ENCODE measurements at regions not wholly inside any gene's neighbourhood (a gene's known extent, or its start where the extent isn't known, plus 50 kb on each side); places are given as distances from the start of the nearest gene placed in this dataset.

DNA sequence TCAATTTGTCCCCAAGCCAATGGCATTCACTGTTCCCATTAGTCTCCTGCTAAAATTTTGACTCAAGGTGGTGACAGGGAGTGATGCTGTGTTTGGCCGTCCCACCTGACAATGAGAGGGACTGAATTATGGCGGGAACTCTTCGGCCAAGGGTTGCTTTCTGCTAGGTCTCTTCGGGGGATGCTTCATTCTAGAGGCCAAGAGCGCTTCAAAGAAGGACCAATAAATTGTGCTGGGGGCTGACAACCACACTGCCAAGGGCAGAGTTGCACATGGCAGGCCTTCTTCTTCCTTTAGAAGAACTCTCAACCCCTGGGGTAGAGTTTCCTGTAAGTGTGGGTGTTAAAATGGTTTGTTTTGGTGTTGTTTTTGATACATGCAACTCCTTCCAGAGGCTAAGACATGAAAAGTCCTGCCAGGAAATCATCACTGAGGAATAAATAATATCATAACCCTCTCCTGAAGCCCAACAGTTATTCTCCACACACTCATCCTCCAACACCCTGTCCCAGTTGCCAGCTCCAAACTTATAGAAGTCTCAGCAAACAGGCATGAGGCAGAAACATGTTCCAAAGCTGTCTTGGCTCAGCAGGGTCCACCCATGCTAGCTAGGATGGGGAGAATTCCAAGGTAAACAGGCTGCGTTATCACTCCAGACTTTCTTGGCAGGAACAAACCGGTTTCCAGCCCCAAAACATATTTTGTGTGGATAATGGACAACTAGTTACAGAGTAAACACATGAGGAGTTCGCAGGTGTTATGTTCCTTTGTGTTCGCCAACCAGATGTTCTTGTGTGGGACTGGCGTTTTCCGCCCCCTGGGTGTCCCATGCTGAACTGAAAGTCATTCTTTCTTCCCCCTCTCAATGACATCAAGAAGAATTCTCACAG is 396.7 kb upstream of the RGMA start (continued):
- TF ChIP-seq, protein P1, sequence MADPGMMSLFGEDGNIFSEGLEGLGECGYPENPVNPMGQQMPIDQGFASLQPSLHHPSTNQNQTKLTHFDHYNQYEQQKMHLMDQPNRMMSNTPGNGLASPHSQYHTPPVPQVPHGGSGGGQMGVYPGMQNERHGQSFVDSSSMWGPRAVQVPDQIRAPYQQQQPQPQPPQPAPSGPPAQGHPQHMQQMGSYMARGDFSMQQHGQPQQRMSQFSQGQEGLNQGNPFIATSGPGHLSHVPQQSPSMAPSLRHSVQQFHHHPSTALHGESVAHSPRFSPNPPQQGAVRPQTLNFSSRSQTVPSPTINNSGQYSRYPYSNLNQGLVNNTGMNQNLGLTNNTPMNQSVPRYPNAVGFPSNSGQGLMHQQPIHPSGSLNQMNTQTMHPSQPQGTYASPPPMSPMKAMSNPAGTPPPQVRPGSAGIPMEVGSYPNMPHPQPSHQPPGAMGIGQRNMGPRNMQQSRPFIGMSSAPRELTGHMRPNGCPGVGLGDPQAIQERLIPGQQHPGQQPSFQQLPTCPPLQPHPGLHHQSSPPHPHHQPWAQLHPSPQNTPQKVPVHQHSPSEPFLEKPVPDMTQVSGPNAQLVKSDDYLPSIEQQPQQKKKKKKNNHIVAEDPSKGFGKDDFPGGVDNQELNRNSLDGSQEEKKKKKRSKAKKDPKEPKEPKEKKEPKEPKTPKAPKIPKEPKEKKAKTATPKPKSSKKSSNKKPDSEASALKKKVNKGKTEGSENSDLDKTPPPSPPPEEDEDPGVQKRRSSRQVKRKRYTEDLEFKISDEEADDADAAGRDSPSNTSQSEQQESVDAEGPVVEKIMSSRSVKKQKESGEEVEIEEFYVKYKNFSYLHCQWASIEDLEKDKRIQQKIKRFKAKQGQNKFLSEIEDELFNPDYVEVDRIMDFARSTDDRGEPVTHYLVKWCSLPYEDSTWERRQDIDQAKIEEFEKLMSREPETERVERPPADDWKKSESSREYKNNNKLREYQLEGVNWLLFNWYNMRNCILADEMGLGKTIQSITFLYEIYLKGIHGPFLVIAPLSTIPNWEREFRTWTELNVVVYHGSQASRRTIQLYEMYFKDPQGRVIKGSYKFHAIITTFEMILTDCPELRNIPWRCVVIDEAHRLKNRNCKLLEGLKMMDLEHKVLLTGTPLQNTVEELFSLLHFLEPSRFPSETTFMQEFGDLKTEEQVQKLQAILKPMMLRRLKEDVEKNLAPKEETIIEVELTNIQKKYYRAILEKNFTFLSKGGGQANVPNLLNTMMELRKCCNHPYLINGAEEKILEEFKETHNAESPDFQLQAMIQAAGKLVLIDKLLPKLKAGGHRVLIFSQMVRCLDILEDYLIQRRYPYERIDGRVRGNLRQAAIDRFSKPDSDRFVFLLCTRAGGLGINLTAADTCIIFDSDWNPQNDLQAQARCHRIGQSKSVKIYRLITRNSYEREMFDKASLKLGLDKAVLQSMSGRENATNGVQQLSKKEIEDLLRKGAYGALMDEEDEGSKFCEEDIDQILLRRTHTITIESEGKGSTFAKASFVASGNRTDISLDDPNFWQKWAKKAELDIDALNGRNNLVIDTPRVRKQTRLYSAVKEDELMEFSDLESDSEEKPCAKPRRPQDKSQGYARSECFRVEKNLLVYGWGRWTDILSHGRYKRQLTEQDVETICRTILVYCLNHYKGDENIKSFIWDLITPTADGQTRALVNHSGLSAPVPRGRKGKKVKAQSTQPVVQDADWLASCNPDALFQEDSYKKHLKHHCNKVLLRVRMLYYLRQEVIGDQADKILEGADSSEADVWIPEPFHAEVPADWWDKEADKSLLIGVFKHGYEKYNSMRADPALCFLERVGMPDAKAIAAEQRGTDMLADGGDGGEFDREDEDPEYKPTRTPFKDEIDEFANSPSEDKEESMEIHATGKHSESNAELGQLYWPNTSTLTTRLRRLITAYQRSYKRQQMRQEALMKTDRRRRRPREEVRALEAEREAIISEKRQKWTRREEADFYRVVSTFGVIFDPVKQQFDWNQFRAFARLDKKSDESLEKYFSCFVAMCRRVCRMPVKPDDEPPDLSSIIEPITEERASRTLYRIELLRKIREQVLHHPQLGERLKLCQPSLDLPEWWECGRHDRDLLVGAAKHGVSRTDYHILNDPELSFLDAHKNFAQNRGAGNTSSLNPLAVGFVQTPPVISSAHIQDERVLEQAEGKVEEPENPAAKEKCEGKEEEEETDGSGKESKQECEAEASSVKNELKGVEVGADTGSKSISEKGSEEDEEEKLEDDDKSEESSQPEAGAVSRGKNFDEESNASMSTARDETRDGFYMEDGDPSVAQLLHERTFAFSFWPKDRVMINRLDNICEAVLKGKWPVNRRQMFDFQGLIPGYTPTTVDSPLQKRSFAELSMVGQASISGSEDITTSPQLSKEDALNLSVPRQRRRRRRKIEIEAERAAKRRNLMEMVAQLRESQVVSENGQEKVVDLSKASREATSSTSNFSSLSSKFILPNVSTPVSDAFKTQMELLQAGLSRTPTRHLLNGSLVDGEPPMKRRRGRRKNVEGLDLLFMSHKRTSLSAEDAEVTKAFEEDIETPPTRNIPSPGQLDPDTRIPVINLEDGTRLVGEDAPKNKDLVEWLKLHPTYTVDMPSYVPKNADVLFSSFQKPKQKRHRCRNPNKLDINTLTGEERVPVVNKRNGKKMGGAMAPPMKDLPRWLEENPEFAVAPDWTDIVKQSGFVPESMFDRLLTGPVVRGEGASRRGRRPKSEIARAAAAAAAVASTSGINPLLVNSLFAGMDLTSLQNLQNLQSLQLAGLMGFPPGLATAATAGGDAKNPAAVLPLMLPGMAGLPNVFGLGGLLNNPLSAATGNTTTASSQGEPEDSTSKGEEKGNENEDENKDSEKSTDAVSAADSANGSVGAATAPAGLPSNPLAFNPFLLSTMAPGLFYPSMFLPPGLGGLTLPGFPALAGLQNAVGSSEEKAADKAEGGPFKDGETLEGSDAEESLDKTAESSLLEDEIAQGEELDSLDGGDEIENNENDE (IDR thresholded peaks at IDR 0.05; ENCODE audit: insufficient replicate concordance, low read length): no peak
- no peak for TF ChIP-seq SP1 (IDR thresholded peaks at IDR 0.05; ENCODE audit: low read depth, low read length)
- TF ChIP-seq CTCF (IDR thresholded peaks at IDR 0.05; ENCODE audit: control extremely low read depth in 1 of 3, insufficient read depth in 1 of 3, low read depth in 1 of 3, low read length in 3 of 3): peak in 1 of 3 experiments; percentile 9; a peak in 1 of 4 replicates
- TF ChIP-seq RAD21 (IDR thresholded peaks at IDR 0.05 in 1 of 2, conservative IDR thresholded peaks at IDR 0.05 in 1 of 2; ENCODE audit: low read depth in 2 of 2, low read length in 2 of 2): 0 out of 4 replicates have a peak, but pooled peaks of 1 of the 2 experiments have one; percentile 18
- TF ChIP-seq FOSL1 (IDR thresholded peaks at IDR 0.05; ENCODE audit: insufficient read depth, low read depth, low read length): no peak
- no peak for TF ChIP-seq BCL11A (IDR thresholded peaks at IDR 0.05; ENCODE audit: low read depth in 2 of 2, low read length in 2 of 2)

All from H1 (cell line).